HL-60 (cell line): ENCODE measurements at regions not wholly inside any gene's neighbourhood (a gene's known extent, or its start where the extent isn't known, plus 50 kb on each side); places are given as distances from the start of the nearest gene placed in this dataset.

Experiments
- DNase-seq, 2 experiments: peaks; one replicate each; pipeline ENCODE4 v3.0.0-alpha.2; 2010 to 2020; ENCODE audit warnings: low read depth in 1 of 2, low spot score in 1 of 2
- H3K27ac ChIP-seq: fragments of 250-450 bp; sonication (Bioruptor Pico); replicated peaks from 2 replicates; pipeline ENCODE4 v1.5.1; 2020; ENCODE audit warnings: mild to moderate bottlenecking, moderate library complexity
- H3K27me3 ChIP-seq: fragments of 250-450 bp; sonication (Bioruptor Pico); 2 replicates; pipeline ENCODE4 v1.5.1; 2021; ENCODE audit warnings: mild to moderate bottlenecking, moderate library complexity; ENCODE audit not compliant: insufficient read depth, poor library complexity, severe bottlenecking
- H3K4me3 ChIP-seq: replicated peaks from 2 replicates; pipeline ENCODE4 v1.5.1; 2011; ENCODE audit warnings: mild to moderate bottlenecking, control low read depth, low read length; ENCODE audit not compliant: insufficient read depth
- CTCF ChIP-seq: IDR thresholded peaks from one replicate; pipeline ENCODE4 v1.5.1; 2011; ENCODE audit warnings: low read length, control low read depth, inconsistent platforms; ENCODE audit not compliant: insufficient read depth
- GABPA ChIP-seq: IDR thresholded peaks from 2 replicates; pipeline ENCODE4 v1.6.1; 2012; ENCODE audit warnings: low read depth
- POLR2AphosphoS5 ChIP-seq: IDR thresholded peaks from 2 replicates; pipeline ENCODE4 v1.6.1; 2012; ENCODE audit warnings: low read depth
- REST ChIP-seq: IDR thresholded peaks from 2 replicates; pipeline ENCODE4 v1.6.1; 2012; ENCODE audit warnings: low read depth; ENCODE audit not compliant: insufficient replicate concordance
- SPI1 ChIP-seq: IDR thresholded peaks from 2 replicates; pipeline ENCODE4 v1.6.1; 2012; ENCODE audit warnings: low read depth, mild to moderate bottlenecking, borderline replicate concordance

GRCh38 chr6:10315658-10316372 is 99.1 kb downstream of the TFAP2A start:
- no peak overlapping the region for H3K4me3 ChIP-seq

DNA sequence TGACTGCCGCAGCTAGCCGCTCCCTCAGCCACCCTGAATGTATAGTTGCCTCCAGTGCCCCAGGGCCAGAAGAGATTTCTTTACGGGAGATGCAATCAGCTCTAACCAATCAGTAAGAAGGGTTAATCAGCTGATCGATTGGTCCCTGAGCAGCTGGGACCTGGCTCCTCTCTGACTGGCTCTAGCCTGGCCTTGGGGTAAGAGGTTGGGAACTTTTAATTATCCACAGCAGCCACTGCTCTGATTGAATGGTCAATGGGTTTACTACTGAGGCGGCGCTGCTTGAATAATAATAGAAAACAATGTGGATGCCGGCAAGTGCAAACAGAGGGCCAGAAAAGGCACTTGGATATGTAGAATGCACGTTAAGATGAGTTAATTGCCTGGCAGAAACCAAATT is 99.8 kb downstream of the TFAP2A start:
- no peak overlapping the region for H3K27ac ChIP-seq
- H3K27me3 ChIP-seq, result no peaks in the 10 kb centered on the region
- no peak overlapping the region for H3K4me3 ChIP-seq
- TF ChIP-seq POLR2AphosphoS5 (no peak), REST (no peak), GABPA (no peak), CTCF (no peak), SPI1 (no peak)
- no peak for DNase-seq

More at GRCh38 chr6:10315658-10316372, 99.1 kb downstream of the TFAP2A start:
- no peak for DNase-seq
- no peaks in the 10 kb centered on the region for H3K27me3 ChIP-seq
- no peak overlapping the region for H3K27ac ChIP-seq
- TF ChIP-seq SPI1 (no peak), CTCF (no peak), POLR2AphosphoS5 (no peak), REST (no peak), GABPA (no peak)

GRCh38 chr6:10314163-10314955 is 100.5 kb downstream of the TFAP2A start:
- no peak for DNase-seq
- H3K27ac ChIP-seq, result no peak overlapping the region
- H3K4me3 ChIP-seq, result no peak overlapping the region
- H3K27me3 ChIP-seq, result no peaks in the 10 kb centered on the region
- TF ChIP-seq REST, result no peak
- TF ChIP-seq CTCF, result no peak
- TF ChIP-seq SPI1, result no peak
- no peak for TF ChIP-seq GABPA
- no peak for TF ChIP-seq POLR2AphosphoS5
